HG02870 (cell line): ENCODE measurements at regions not wholly inside any gene's neighbourhood (a gene's known extent, or its start where the extent isn't known, plus 50 kb on each side); places are given as distances from the start of the nearest gene placed in this dataset.
"Not testable (repeated sequence)": the region's sequence is repeated elsewhere in the genome, so short reads cannot be mapped to it uniquely, and the experiment has no call there.

Experiments
- ATAC-seq: cut with Tn5 transposase; IDR thresholded peaks from one replicate; pipeline ENCODE4 v1.9.1; 2021; ENCODE audit warnings: mild to moderate bottlenecking, moderate library complexity; ENCODE audit not compliant: unreplicated experiment

DNA sequence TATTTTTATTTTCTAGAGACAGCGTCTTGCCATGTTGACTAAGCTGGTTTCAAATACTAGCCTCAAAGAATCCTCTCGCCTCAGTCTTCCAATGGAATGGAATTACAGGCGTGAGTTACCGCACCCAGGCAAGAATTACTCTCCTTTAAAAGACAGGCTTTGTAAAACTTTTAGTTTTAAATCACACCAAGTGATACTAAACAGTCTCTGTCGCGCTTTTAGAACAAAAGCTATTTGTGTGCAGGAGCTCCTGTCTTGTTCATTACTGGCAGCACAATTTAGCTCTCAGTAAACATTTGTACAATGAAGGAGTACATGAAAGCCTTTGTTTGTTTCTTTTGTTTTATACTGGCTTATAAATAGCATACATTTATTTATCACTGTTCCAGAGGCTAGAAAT lies 1719.2 kb upstream of the PIK3C3 start:
- ATAC-seq, result no peak

DNA sequence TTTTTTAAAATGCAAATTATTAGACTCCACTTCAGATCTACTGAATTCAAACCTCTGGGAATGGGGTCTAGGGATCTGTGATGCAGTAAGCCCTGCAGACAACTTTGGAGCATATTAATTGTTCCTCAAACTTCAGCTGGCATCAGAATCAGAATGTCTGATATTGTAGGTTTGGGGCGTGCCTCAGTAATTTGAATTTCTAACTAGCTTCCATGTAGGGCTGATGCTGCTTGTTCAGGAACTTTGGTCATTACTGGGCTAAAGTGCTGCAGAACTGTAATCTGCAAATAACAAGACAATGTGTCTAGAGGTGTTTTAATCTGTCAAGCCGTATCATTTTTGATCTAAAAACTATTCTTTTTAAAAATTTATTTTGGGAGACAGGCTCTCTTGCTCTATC lies 1719.7 kb upstream of the PIK3C3 start:
- ATAC-seq, result no peak

DNA sequence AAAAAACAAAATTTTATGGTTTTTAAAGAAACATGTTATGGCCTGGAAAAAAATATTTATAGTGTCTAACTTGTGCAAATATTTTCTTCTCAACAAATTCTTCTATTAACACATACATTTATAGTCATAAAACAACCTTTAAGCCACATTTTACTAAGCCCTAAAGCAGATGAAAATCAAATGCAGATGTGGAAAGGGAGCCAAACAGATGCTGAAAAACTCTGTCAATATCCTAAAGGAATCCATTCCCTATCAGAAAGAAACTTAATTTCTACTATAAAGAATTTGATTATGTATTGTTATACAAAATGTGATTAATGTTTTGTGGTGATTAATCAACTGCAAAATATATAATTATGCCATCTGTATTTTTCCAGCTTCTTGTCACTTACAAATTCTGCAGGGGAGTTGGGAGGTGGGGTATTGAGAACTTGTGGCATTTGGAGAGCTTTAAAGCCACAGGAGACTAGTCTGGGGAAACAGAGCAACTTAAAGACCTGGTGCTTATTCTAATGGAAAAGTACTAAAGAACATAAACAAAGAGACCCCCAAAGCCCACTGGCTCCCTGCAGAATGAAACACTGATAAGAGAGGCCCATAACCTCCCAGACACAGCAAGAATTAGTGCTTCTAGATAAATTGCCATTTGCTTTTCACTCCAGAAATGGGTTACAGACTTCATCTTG lies 1721.0 kb upstream of the PIK3C3 start:
- ATAC-seq, result no peak

DNA sequence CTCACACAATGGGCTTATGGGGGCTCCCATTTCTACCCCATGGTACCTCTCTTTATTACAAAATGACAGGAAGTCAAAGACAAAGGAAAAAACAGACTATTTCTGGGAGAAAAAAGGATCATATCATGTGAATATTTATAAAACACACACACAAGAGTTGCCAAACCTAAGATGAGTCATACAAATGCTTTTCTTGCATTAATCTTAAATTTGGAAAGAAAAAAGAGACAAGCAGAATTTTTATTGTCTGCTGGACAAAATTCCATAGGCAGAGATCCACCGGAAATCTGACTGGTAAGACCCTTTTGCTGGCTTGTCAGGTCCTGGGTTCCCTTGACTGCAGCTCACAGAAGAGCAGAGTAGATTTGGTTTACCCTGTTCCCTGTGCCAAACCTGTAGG lies 1732.3 kb upstream of the PIK3C3 start:
- ATAC-seq, result no peak

DNA sequence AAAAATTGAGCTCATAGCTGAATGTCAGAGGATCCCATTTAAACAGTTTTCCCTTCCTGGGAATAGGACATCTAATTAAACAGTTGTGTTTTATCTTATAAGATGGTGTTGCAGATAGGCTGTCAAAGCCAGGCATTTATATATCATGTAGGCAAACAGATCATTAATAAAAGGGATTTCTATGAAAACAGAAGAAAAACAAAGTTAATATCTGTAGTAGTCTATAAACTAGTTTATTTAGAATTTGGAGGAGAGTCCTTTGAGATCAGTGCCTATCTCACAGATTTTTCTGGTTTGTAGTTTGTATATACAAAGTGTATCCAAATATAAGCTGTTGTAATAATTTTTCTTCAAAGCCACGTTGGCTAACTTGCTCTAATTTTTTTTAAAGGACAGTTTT lies 1738.2 kb upstream of the PIK3C3 start:
- no peak for ATAC-seq

DNA sequence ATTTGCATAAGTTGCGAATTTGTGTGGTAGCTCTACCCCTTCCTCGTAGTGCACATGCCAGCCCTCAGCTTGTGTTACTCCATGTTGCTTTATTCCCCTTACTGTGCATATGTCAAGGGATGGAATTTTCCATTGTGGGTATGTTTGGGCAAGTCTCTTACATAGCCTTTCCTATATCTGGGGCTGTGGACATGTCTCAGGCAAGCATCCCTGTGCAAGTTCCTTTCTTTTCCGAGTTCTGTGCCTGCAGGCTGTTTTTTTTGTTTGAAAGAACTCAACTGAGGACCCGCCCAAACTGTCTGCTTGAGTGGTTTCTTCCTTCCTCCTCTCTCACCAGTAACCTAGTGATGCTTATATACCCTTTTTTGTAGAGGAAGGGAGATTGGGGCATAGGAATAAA lies 1739.1 kb upstream of the PIK3C3 start:
- ATAC-seq, result no peak

DNA sequence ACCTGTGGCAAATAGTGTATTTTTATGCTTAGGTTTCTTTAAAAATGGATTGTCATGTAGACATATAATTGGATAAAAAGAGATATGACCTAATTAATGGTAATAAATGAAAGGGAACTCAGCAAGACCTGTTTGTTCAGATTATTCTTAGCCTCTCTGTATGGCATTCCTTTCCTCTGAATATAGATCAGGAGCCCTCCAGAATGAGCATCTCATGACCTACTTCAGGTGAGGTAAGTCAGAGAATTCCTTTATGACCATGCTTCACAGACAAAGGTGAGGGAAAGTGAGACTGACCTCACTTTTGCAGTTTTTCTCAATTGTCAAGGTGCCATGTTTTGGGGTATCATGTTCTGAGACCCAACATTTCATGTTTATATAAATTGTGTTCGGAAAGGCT lies 1744.3 kb upstream of the PIK3C3 start:
- ATAC-seq, result no peak

DNA sequence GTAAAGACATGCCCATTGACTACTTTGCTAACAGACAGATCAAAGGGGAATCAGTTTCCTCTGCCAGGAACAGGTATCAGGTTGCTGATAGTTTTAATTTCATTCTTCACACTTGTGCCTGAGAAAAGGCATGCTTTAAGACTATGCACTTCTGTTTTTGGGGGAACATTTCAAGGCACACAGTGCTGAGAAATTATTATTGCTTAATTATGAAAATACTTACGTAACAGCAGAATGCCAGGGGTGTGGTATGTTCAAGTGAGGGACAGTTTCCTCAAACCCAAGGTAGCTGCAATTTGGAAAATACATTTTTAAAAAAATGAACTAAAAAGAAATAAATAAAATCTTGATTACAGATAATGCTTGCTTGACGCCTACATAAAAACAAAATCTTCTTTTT lies 1746.1 kb upstream of the PIK3C3 start:
- no peak for ATAC-seq

DNA sequence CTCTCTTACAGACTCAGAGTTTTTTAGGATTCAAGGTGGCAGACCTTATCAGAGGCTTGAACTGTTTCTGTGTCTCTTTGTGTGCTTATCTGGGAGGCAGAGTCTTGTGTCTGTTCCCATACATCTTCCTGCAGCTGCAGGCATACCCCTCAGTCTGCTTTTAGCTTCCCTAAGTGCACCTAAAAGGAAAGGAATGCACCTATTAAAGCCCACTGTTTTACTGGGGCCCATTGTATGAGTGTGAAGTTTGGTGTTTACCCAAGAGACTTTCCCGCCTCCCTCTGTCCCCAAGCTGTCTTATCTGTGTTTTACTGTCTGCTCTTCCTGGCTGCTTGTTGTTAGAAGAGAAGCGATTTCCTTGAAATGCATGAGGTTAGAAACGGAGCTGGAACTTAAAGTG lies 1757.3 kb upstream of the PIK3C3 start:
- no peak for ATAC-seq

DNA sequence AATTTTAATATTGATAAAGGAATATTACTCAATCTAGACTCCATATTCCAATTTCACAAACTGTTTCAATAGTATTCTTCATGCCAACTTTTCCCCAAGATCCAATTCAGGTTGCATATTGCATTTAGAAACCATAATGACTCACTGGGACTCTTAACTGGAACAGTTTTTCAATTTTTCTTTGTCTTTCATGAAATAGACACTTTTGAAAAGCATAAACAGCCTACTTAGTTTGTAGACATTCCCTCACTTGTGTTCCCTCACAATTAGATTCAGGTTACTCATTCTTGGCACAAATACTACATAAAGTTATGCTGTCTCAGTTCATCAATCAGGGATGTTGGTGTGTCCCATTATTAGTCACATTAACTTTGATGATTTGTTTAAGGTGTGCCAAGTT lies 1768.4 kb upstream of the PIK3C3 start:
- ATAC-seq, result no peak

DNA sequence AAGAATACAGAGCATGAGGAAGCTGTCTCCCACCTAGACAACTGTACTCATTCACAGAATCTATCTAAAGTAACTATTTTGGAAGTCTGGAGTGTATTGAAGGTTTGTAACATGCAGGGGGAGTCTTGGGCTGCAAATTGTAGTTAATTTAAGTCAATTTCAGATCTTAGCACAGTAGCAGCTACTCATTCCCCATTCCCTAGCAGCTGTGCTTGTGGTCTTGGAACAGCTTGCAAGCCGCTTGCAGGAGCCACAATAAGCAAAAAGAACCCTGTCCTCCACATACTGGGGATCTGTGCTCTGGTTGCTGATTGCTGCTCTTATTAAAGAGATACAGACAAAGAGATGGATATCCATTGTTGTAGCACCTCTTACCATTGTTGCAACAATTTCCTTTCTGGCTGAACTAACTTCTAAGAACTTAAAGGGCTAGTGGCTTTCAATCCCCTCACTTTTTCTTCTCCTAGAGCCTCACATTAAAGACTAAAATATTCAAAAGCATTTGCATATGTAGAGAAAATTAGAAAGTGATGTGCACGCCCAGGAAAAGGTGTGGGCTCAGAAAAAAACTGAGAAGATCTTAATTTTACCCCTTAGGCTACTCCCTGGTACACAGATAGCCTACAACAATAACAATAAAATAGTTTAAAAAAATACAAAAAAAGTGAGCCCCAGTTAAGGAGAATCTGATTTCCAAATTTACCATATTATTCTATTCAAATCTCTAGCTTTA lies 1775.1 kb upstream of the PIK3C3 start:
- ATAC-seq, result no peak

DNA sequence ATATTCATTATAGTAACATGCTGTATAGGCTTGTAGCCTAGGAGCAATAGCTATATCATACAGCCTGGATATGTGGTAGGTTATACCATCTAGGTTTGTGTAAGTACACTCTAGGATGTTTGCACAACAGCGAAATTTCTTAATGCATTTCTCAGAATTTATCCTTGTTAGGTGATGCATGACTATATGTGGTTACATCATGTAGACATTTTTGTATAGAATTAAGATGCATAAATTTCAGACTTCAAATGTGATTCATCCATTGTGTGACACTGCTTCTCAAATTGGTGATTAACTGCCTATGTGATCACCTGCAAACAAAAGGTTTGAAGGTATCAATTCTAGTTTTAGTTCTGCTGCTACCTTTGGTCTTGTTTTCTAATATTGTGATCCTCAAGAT lies 1787.0 kb upstream of the PIK3C3 start:
- no peak for ATAC-seq

DNA sequence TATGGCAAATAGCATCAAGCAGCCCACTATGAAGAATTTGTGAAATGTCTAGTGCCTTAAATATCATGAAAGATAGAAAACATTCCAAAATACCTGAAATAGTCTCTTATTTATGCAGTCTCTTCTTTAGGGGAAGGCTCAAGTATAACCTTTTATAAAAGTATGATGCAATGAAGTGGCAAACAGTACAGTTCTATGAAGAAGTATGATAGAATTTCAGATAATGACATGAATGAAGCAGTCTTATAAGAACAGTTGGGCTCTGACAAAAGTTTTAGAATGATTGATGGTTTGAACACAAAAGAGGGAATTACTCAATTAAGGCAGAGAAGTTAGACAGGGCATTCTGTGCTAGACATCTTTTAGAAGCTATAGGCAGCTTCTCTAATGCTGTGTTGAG lies 1791.8 kb upstream of the PIK3C3 start:
- ATAC-seq, result no peak

DNA sequence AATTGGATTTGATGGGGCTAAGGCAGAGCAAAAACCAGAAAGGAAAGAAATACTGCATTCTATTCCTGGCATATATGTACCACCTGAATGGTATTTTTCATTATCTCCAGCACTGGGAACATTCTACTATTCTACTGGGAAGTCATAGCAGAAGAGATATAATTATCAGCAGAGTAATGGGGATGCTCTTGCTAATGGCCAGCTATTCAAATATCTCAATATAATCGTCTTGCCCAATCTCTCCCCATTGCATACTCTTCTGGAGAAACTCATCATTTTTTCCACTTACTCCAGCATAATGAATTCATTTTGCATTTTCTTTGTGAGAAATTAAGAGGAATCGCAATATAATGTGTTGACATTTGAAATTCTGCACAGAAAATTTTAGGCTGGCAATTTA lies 1794.7 kb upstream of the PIK3C3 start:
- no peak for ATAC-seq

DNA sequence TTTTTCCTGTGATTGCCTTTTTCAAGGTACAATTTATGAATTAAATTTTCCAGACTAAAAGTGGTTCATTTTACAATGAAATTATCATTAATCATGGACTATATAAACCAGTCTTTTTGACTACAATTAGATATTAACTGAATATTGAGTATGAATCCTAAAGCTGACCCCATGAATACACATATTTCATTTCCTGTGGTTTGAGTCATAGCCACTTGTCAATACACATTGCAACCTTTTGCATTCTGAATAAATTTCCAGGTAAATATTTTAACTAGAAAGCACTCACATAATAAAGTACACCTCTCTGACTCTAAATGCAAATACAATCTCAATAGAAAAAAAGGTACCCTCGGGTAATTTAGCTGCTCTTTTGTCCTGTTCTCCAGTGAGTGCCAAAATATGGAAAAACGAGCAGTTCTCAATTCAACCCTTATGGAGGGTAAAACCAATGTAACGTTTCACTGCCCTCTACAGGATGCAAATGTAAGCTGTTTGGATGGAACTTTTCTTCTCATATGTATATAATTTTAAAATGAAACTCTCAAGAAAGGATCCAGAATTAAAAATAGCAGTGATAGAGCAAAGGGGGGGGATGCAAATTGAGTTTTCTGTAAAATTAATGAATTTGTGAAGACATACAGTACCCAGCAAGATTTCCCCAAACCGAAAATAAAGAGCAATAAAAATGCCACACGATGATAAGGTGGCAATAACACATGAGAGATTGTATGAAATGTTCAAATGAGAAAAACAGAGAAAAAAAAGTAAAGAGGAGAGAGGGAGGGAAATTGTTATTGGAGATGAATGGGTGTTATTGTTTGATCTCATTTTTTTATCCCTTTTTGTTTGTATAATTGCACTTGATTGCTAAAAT lies 1795.7 kb upstream of the PIK3C3 start:
- ATAC-seq, result no peak

DNA sequence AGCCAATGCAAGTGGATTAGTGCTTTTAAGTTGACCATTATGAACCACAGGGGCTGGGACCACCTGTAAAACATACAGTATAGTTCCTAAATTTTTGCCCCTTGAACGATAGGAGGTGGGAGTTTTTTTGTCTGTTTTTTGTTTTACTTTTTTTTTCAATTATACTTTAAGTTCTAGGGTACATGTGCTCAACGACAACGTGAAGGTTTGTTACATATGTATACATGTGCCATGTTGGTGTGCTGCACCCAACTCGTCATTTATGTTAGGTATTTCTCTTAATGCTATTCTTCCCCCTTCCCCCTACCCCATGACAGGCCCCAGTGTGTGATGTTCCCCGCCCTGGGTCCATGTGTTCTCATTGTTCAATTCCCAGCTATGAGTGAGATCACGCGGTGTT lies 1797.9 kb upstream of the PIK3C3 start:
- no peak for ATAC-seq

DNA sequence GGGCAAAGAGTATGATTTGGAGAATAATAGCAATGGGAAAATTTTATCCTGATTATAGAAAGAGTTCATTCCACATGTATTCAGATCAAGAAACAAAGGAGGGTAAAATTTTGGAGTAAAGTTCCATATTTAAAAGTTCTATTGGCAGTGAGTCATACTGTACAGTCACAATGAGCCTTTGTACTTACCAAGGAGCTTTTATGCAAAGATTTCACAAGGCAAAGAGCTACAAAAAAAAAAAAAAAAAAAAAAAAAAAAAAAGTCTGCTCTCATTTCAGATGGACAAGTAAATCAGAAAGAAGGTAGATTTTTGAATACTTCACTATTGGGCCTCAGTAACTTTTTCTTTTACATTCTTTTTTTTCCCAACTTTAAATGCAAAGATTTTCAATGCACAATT lies 1802.2 kb upstream of the PIK3C3 start:
- ATAC-seq, result no peak

DNA sequence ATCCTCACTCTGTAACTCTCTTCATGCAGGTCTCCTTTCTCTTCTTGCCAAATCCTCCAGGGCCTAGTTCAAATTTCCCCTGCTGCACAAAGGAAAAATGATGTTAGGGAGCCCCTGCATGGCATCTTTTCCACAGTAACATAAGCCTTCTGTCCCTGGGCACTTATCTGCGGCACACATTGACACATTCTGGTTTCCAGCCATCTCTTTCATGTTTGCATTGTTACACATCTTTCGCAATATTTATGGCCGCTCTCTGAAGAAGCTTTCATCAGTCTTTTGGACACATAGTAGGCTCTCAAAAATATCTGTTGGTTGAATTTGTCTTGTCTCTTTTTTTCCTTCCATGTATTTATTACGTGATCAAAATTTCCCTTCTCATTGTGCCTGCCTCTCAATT lies 1806.1 kb upstream of the PIK3C3 start:
- no peak for ATAC-seq

DNA sequence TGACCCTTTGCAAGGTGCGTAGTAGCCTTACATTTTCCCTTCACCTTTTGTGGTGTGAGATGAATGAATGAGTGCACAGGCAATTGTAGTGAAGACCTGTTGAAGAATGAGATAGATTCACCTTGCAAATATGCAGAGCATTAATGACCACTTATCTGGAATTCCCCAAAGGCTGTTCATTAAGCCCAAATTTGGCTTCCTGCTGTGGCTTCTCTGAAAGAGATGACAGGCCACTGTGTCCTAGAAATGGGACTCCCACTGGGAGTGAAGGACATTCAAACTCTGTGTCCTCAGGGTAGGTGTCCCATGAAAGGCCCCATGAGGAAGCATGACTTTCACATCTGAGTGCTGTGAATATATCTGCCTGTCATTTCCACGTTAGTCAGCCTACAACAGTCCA lies 1821.8 kb upstream of the PIK3C3 start:
- ATAC-seq, result no peak

DNA sequence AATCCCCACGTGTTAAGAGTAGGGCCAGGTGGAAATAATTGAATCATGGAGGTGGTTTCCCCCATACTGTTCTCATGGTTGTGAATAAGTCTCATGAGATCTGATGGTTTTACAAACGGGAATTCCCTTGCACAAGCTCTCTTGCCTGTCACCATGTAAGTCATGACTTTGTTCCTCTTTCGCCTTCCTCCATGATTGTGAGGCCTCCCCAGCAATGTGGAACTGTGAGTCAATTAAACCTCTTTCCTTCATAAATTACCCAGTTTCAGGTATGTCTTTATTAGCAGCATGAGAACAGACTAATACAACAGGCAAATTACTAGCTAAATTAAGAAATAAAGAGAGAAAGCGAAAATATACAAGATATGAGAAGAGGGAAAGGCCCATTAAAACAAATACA lies 1822.6 kb upstream of the PIK3C3 start:
- ATAC-seq, result not testable (repeated sequence)

DNA sequence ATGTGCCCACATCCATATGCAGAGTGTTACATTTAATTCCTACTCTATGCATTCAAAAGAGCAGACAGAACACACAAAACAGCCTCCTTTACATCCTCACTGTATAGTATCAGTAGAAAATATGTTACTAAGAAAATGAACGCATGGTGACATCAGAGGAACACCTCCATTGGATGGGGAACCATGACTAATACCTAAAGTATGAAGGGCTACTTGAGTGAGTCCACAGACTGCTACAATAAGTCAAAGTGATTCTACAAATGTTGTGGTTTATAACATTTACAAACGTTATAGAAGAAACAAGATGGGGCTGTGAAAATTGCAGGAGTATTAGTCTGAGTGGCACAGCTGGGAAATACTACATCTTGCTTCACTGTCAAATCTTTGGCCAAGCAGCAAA lies 1830.9 kb upstream of the PIK3C3 start:
- ATAC-seq, result no peak
